Fibroblast of the aortic adventitia (primary cell): ENCODE measurements at regions not wholly inside any gene's neighbourhood (a gene's known extent, or its start where the extent isn't known, plus 50 kb on each side); places are given as distances from the start of the nearest gene placed in this dataset.
"Not testable (repeated sequence)": the region's sequence is repeated elsewhere in the genome, so short reads cannot be mapped to it uniquely, and the experiment has no call there.

Experiments used
- DNase-seq: peaks from one replicate; pipeline ENCODE4 v3.0.0-alpha.2; 2010; ENCODE audit warnings: low read depth
- H3K4me3 ChIP-seq: 2 replicates; pipeline ENCODE4 v1.5.1; 2011; ENCODE audit warnings: low read depth, mild to moderate bottlenecking, control low read depth, low read length, moderate library complexity
- TF ChIP-seq, protein P1 (sequence below): IDR thresholded peaks from 2 replicates; pipeline ENCODE4 v1.5.1; 2011; ENCODE audit warnings: mild to moderate bottlenecking, low read length, control low read depth, inconsistent platforms; ENCODE audit not compliant: insufficient read depth

DNA sequence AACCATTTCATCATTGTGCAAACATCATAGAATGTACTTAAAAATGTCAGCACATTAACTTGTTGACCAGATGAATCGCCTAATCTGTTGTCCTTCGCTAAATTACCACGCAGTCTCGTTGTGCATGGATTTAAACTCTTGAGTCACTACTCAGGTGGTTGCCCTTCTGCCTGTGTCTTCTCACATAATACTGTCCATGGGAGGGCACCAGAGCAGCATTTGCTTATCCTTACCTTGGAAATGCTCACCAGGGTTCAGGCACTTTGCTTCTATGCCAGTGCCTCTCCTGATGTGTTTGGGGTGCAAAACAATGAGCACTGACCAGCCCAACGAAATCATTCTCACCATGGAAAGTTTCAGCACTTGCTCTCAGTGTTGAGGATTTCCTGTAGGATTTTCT lies 559.9 kb downstream of the RWDD3 start:
- H3K4me3 ChIP-seq, result no peak overlapping the region
- TF ChIP-seq, protein P1, sequence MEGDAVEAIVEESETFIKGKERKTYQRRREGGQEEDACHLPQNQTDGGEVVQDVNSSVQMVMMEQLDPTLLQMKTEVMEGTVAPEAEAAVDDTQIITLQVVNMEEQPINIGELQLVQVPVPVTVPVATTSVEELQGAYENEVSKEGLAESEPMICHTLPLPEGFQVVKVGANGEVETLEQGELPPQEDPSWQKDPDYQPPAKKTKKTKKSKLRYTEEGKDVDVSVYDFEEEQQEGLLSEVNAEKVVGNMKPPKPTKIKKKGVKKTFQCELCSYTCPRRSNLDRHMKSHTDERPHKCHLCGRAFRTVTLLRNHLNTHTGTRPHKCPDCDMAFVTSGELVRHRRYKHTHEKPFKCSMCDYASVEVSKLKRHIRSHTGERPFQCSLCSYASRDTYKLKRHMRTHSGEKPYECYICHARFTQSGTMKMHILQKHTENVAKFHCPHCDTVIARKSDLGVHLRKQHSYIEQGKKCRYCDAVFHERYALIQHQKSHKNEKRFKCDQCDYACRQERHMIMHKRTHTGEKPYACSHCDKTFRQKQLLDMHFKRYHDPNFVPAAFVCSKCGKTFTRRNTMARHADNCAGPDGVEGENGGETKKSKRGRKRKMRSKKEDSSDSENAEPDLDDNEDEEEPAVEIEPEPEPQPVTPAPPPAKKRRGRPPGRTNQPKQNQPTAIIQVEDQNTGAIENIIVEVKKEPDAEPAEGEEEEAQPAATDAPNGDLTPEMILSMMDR, result no peak
- no peak for DNase-seq

DNA sequence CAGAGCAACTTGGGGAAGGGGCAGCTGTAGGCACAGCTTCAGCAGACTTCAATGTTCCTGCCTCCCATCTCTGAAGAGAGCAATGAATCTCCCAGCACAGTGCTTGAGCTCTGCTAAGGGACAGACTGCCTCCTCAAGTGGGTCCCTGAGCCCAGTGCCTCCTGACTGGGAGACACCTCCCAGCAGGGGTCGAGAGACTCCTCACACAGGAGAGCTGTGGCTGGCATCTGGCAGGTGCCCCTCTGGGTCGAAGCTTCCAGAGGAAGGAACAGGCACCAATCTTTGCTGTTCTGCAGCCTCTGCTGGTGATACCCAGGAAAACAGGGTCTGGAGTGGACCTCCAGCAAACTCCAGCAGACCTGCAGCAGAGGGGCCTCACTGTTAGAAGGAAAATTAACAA lies 563.8 kb downstream of the RWDD3 start:
- DNase-seq, H3K4me3 ChIP-seq: not testable (repeated sequence)

DNA sequence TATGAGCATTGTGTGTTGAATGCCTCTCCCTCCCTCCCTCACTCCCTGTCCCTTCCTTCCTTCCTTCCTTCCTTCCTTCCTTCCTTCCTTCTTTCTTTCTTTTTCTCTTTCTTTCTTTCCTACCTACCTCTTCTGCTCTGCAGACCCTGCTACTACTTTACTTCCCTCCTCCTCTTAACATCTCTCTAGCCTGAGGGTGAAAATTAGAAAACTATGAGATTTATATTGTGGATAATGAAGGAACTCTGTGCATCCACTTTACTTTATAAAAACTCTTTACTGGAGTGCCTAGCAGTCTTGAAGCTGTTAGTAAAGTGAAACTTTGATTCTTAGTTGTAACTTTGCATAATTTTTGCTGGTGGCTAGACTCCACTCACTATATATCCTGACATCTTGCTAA lies 572.2 kb downstream of the RWDD3 start:
- DNase-seq, result no peak
- TF ChIP-seq, protein P1, result no peak

DNA sequence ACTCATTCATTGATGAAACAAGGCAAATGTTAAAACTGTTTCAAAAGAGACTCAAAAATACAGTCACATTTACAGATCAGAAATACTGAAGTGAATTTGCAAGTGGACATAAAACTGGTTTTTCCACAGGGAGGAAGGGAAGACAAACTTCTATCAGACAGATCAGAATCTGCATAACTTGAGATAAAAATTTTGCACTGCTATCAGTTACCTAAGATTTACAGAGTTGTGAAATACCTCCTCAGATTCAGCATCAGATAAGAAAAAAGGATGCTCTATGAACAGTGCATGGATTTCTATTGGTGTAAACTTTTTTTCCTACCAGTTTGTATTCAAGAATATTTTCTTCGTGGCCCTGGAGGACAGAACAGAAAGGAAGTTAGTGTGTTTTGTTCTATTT lies 575.4 kb downstream of the RWDD3 start:
- no peak for DNase-seq
- TF ChIP-seq, protein P1, result no peak
- no peak overlapping the region for H3K4me3 ChIP-seq

More for the DNA sequence above, 572.2 kb downstream of the RWDD3 start:
- no peak overlapping the region for H3K4me3 ChIP-seq

DNA sequence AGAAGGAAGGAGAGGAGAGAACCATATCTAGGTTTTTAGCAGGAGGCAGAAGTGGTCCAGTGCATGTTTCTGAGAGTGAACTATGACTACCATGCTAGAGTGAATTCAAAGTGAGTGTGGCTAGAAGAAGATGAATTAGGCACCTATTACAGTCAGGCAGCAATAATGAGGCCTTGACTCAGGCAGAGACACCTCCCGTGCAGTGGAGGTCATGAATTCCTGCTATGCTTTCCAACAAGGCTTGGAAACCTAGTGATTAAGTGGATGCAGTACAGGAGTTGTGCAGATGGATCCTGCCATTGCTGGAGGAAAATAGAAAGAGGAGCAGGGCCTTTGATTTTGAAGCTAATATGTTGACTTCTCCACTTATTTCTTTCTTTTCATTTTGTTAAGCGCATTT lies 581.5 kb downstream of the RWDD3 start:
- TF ChIP-seq, protein P1, result no peak
- H3K4me3 ChIP-seq, result no peak overlapping the region
- no peak for DNase-seq

DNA sequence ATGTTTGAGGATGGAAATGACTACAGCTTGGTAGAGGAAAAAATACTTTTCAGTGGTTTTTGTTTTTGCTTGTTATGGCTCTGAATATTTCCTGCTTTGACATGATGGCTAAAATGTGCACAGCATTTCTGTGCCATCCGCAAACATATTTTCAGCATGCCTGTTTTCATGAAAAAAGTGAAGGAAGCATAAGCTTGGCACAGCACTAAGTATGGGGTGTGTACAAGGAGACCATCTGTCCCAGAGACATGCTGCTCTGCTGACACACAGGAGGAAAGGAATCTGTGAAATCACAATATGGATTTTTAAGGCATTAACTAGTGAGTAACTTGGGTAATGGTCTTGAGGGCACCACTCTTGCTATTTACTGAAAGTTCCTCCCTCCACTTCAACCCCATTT lies 595.5 kb downstream of the RWDD3 start:
- H3K4me3 ChIP-seq, result no peak overlapping the region
- TF ChIP-seq, protein P1, result no peak
- DNase-seq, result no peak

DNA sequence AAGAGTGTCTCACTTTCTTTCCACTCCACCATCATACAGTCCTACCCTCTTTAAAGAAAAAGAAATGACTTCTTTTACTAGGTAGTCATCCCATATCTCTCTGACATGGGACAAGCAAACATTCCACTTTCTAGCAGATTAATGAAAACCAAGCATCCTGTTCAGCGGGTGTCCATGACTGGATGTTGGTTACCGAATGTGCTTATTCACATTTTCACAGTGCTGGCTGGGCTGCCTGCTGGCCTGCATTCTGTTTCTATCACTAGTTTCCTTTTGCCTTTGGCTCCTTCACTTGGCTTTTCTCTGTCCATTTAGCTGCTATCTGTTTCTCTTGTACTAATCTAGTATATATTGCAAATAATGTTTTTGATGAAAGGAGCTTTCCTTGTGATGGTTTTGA lies 598.4 kb downstream of the RWDD3 start:
- DNase-seq, result no peak
- TF ChIP-seq, protein P1, result no peak
- H3K4me3 ChIP-seq, result no peak overlapping the region
